ENCODE measurements at regions not wholly inside any gene's neighbourhood (a gene's known extent, or its start where the extent isn't known, plus 50 kb on each side); places are given as distances from the start of the nearest gene placed in this dataset.

GRCh38 chr1:4585705-4586104, 68.7 kb upstream of the AJAP1 start:
- no peak overlapping the region for H2AFZ ChIP-seq (ENCODE audit: low read depth, low read length)
- no peak overlapping the region for H3K27ac ChIP-seq (ENCODE audit: insufficient read depth, low read depth, low read length)
- BruUV-seq (replicated peaks) = no TSS peak
- no peaks in the 10 kb centered on the region for H3K9me1 ChIP-seq (replicated peaks; ENCODE audit: control insufficient read depth, extremely low read depth, insufficient read depth, low read length)
- peaks cover 5% of the 10 kb centered on the region for H3K9me3 ChIP-seq (replicated peaks; ENCODE audit: control insufficient read depth, insufficient read depth, low read length)
- H3K4me1 ChIP-seq (ENCODE audit: control insufficient read depth, extremely low read depth, insufficient read depth, low read length) = no peaks in the 10 kb centered on the region
- dilution Hi-C loops (cut with MboI; ENCODE audit: extremely low pct_ligation_motif_present, low sequenced_read_pairs) (no loop called here), intact Hi-C loops (cut with micrococcal nuclease) (no loop called here)
- DNase-seq (ENCODE audit: low read depth, low spot score) = no peak
- ChIA-PET CTCF (no interaction called here), POLR2A (no interaction called here)
- no peak overlapping the region for H3K4me3 ChIP-seq (replicated peaks in 1 of 3; ENCODE audit: insufficient read depth in 1 of 3, low read depth in 1 of 3, low read length in 3 of 3)
- H3K27me3 ChIP-seq (ENCODE audit: control insufficient read depth in 2 of 2, insufficient read depth in 2 of 2, low read length in 2 of 2) = no peaks in the 10 kb centered on the region
- no peaks in the 10 kb centered on the region for H3K36me3 ChIP-seq (ENCODE audit: control insufficient read depth in 2 of 2, extremely low read depth in 1 of 2, insufficient read depth in 2 of 2, low read length in 2 of 2)
- H3K4me2 ChIP-seq (ENCODE audit: insufficient read depth, low read length) = no peak overlapping the region
- FAIRE-seq = no peak
- H3K9ac ChIP-seq (replicated peaks; ENCODE audit: extremely low read depth, insufficient read depth, low read length) = no peak overlapping the region
- H4K20me1 ChIP-seq (replicated peaks; ENCODE audit: control insufficient read depth, extremely low read depth, insufficient read depth, low read length) = no peaks in the 10 kb centered on the region
- TF ChIP-seq CTCF (IDR thresholded peaks at IDR 0.05; ENCODE audit: extremely low read depth in 1 of 2, insufficient read depth in 1 of 2, low read depth in 1 of 2, low read length in 2 of 2) (no peak), FOS (IDR thresholded peaks at IDR 0.05; ENCODE audit: borderline replicate concordance, insufficient read depth, low read length) (no peak)
- no peaks in the 10 kb centered on the region for H3K79me2 ChIP-seq (ENCODE audit: control insufficient read depth, insufficient read depth, low read length)

- CTCF ChIA-PET = no interaction called here
- Histone ChIP-seq H3K9me3 (replicated peaks; ENCODE audit: control insufficient read depth, insufficient read depth, low read length) (peaks cover 5% of the 10 kb centered on the region), H3K9ac (replicated peaks; ENCODE audit: extremely low read depth, insufficient read depth, low read length) (no peak overlapping the region), H3K9me1 (replicated peaks; ENCODE audit: control insufficient read depth, extremely low read depth, insufficient read depth, low read length) (no peaks in the 10 kb centered on the region), H2AFZ (ENCODE audit: low read depth, low read length) (no peak overlapping the region), H3K4me2 (ENCODE audit: insufficient read depth, low read length) (no peak overlapping the region), H3K36me3 (ENCODE audit: control insufficient read depth in 2 of 2, extremely low read depth in 1 of 2, insufficient read depth in 2 of 2, low read length in 2 of 2) (no peaks in the 10 kb centered on the region), H3K4me1 (ENCODE audit: control insufficient read depth, extremely low read depth, insufficient read depth, low read length) (no peaks in the 10 kb centered on the region), H3K27ac (ENCODE audit: insufficient read depth, low read depth, low read length) (no peak overlapping the region), H3K4me3 (replicated peaks in 1 of 3; ENCODE audit: insufficient read depth in 1 of 3, low read depth in 1 of 3, low read length in 3 of 3) (no peak overlapping the region), H3K27me3 (ENCODE audit: control insufficient read depth in 2 of 2, insufficient read depth in 2 of 2, low read length in 2 of 2) (no peaks in the 10 kb centered on the region), H4K20me1 (replicated peaks; ENCODE audit: control insufficient read depth, extremely low read depth, insufficient read depth, low read length) (no peaks in the 10 kb centered on the region), H3K79me2 (ENCODE audit: control insufficient read depth, insufficient read depth, low read length) (no peaks in the 10 kb centered on the region)
- no TSS peak for BruUV-seq (replicated peaks)
- intact Hi-C loops (cut with micrococcal nuclease) = no loop called here
- DNase-seq (ENCODE audit: low read depth, low spot score) (no peak), FAIRE-seq (no peak)
- POLR2A ChIA-PET = no interaction called here
- dilution Hi-C loops (cut with MboI; ENCODE audit: extremely low pct_ligation_motif_present, low sequenced_read_pairs) = no loop called here
- TF ChIP-seq, protein P1, sequence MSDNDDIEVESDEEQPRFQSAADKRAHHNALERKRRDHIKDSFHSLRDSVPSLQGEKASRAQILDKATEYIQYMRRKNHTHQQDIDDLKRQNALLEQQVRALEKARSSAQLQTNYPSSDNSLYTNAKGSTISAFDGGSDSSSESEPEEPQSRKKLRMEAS (IDR thresholded peaks at IDR 0.05; ENCODE audit: insufficient read depth, insufficient read length) = no peak
- no peak for TF ChIP-seq POLR2AphosphoS5 (IDR thresholded peaks at IDR 0.05; ENCODE audit: insufficient read depth, low read depth, low read length)
- no peak for TF ChIP-seq GATA2 (IDR thresholded peaks at IDR 0.05; ENCODE audit: insufficient read depth, insufficient read length, low read depth, low read length)
- no peak for TF ChIP-seq FOS (IDR thresholded peaks at IDR 0.05; ENCODE audit: borderline replicate concordance, insufficient read depth, low read length)
Observed at GRCh38 chr1:4586611-4587160, 67.7 kb upstream of the AJAP1 start.
